Endometrium (tissue), 2 donors: ENCODE measurements at regions not wholly inside any gene's neighbourhood (a gene's known extent, or its start where the extent isn't known, plus 50 kb on each side); places are given as distances from the start of the nearest gene placed in this dataset.

Experiments
- FAIRE-seq: peaks from 2 replicates; lab custom pipeline; 2012; peaks lifted over from hg19 to GRCh38; lab: Jason Lieb, UNC
- donor health status: control.
- donor health status: control.

DNA sequence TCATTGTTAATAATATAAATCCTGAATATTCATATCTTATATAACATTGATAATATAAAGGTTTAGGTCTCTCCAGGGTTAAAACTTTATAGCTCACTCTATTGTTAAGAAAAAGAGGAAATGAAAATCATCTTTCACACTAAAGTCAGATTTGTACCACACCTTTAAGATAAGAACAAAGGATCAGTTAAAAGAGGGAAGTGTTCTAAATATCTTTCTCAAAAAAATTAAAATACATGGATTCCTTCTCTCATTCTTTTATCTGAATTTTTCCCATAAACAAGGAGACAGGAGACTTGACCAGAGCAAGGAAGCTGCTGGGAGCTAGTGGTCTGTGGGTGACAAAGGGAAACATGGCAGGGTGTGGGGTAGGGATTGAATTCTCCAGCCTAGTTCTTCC, 323.0 kb upstream of the CPXCR1 start:
- FAIRE-seq: no peak

DNA sequence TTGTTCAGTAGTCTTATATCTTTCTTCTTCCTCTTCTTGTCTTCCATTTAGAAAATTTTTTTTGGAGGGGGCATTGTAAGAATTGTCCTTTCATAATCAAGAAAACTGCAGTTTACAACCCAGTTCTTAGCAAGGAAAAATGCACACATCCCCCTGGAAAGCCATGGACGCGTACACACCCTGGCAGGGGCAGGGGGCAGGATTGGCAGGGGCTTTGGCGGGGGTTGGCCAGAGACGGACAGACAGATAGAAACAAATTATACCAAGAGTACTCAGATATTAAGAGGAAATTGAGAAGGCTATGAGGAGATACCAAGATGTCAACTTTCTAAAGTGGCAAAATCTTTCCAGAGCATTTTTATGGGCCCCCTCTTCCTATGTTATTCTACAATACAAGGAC, 322.5 kb upstream of the CPXCR1 start:
- FAIRE-seq: no peak

DNA sequence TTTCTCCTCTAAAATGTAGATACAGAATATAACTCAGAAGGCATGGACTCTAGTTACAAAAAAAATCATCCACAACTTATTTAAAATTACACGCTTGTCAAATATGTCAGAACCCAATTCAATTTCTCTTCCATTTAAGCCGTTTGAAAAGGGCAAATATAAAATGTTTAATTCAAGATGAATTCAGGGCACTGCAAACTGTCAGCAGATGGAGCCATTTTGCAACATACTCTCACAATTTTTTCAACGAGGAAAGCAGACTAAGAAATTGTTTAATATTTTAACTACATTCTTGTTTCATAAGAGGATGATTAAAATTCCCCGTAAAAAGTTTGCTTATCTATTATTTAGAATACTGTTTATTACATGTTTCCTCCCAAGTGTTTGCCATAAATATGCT, 321.3 kb upstream of the CPXCR1 start:
- FAIRE-seq: peak; percentile 4

DNA sequence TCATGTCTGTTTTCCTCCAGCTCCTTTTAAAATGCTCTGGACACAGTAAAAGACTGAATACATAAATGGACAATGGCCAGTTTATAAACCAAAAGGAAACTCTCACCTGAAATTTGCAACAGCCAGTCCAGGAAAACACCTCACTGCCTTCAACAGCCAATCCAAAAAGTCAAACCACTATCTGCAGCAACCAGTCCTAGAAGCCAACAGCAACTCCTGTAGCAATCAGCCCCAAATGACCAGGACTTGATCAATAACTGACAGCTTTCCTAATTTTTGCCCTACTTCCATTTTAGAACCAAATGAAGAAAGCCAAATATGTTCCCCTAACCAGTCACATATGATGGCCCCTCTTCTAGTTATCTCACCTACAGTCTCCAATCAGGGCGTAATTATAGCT, 309.5 kb upstream of the CPXCR1 start:
- no peak for FAIRE-seq

DNA sequence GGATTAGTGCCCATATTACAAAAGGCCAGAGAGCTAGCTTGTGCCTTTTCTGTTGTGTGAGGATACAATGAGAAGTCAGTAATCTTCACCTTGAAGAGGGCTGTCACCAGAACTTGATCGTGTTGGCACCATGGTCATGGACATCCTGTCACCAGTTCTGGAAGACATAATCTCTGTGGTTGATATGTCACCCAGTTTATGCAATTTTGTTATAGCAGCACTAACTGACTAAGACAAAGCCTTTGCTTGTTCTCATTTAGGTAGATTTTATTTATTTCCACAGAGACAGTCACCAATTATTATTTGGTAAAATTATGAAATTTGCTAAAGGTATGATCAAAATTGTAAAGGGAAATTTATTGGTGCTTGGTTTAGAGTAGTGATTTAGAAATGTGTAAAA, 308.8 kb upstream of the CPXCR1 start:
- FAIRE-seq: no peak

DNA sequence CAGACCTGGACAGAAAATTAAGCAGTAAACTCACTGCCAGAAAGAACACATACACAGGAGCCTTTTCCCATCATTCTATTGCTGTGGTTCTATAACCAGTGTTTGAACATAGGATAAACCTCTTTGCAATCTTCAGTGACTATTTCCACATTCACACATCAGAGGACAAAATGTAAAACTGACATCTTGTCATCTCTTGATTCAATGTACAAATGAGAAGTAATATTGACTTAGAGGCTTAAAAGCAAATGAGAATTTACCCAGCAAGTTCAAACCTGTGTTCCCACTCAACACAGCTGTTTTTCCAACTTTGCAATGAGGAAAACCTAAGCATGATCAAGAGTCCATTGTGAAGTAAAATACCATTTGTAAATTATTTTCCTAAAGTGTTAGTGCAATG, 307.1 kb upstream of the CPXCR1 start:
- no peak for FAIRE-seq
